DOHH2 (cell line): ENCODE measurements at regions not wholly inside any gene's neighbourhood (a gene's known extent, or its start where the extent isn't known, plus 50 kb on each side); places are given as distances from the start of the nearest gene placed in this dataset.

Source experiments
- H3F3A ChIP-seq: fragments of 200-600 bp; sonication (generic), shearing (Covaris generic); 2 replicates; pipeline ENCODE4 v1.6.0; 2016; ENCODE audit warnings: antibody characterized with exemption, mild to moderate bottlenecking; ENCODE audit not compliant: control insufficient read depth, insufficient read depth
- H3K27ac ChIP-seq: fragments of 200-600 bp; sonication (generic); 2 replicates; pipeline ENCODE4 v1.5.1; 2014; ENCODE audit warnings: low read depth, mild to moderate bottlenecking, low read length, moderate library complexity
- H3K27me3 ChIP-seq: fragments of 200-600 bp; sonication (generic); 2 replicates; pipeline ENCODE4 v1.6.1; 2014; ENCODE audit warnings: mild to moderate bottlenecking, low read length, mixed read lengths; ENCODE audit not compliant: control insufficient read depth
- H3K36me3 ChIP-seq: fragments of 200-600 bp; sonication (generic); 2 replicates; pipeline ENCODE4 v1.6.1; 2014; ENCODE audit warnings: mild to moderate bottlenecking, low read length, moderate library complexity, mixed read lengths; ENCODE audit not compliant: control insufficient read depth
- H3K4me1 ChIP-seq: fragments of 200-600 bp; sonication (generic); 2 replicates; pipeline ENCODE4 v1.6.1; 2014; ENCODE audit warnings: mild to moderate bottlenecking, low read length, mixed read lengths; ENCODE audit not compliant: control insufficient read depth
- H3K4me2 ChIP-seq: fragments of 200-600 bp; sonication (generic); 2 replicates; pipeline ENCODE4 v1.6.0; 2014; ENCODE audit warnings: mild to moderate bottlenecking, low read length, moderate library complexity
- H3K4me3 ChIP-seq: fragments of 200-600 bp; sonication (generic); 2 replicates; pipeline ENCODE4 v1.5.1; 2014; ENCODE audit warnings: mild to moderate bottlenecking, low read length, mixed read lengths
- H3K79me2 ChIP-seq: fragments of 200-600 bp; sonication (generic); 2 replicates; pipeline ENCODE4 v1.6.1; 2014; ENCODE audit warnings: mild to moderate bottlenecking, low read length, mixed read lengths; ENCODE audit not compliant: control insufficient read depth
- H3K9me2 ChIP-seq: fragments of 200-600 bp; sonication (generic); replicated peaks from 2 replicates; pipeline ENCODE4 v1.6.1; 2014; ENCODE audit warnings: mild to moderate bottlenecking, low read length, mixed read lengths; ENCODE audit not compliant: control insufficient read depth
- H3K9me3 ChIP-seq: fragments of 200-600 bp; sonication (generic); 2 replicates; pipeline ENCODE4 v1.6.1; 2014; ENCODE audit warnings: antibody characterized with exemption, low read length, mixed read lengths; ENCODE audit not compliant: control insufficient read depth, insufficient read depth
- H4K20me1 ChIP-seq: fragments of 200-600 bp; sonication (generic); 2 replicates; pipeline ENCODE4 v1.6.0; 2014; ENCODE audit warnings: low read depth, mild to moderate bottlenecking, antibody characterized with exemption, low read length, moderate library complexity; ENCODE audit not compliant: control insufficient read depth, insufficient read depth
- CTCF ChIP-seq: fragments of 200-600 bp; sonication (generic); IDR thresholded peaks from one replicate; pipeline ENCODE4 v1.5.1; 2014; ENCODE audit warnings: antibody characterized with exemption, mild to moderate bottlenecking, low read depth, low read length; ENCODE audit not compliant: poor library complexity, severe bottlenecking
- EZH2phosphoT487 ChIP-seq: fragments of 200-600 bp; sonication (generic); IDR thresholded peaks from 2 replicates; pipeline ENCODE4 v1.6.1; 2017; ENCODE audit warnings: borderline replicate concordance, mild to moderate bottlenecking, antibody characterized with exemption, low read length, moderate library complexity, mixed read lengths

GRCh38 chr2:67851016-67851415, 211.8 kb downstream of the C1D start:
- peaks cover 3% of the 10 kb centered on the region; the same call in 1 of the 2 replicates for H3K4me1 ChIP-seq
- TF ChIP-seq CTCF (no peak), EZH2phosphoT487 (no peak)
- no peaks in the 10 kb centered on the region for H3F3A ChIP-seq
- no peaks in the 10 kb centered on the region for H3K9me2 ChIP-seq
- H3K27me3 ChIP-seq: peaks cover 13% of the 10 kb centered on the region
- no peak overlapping the region for H3K4me3 ChIP-seq
- H3K36me3 ChIP-seq: no peaks in the 10 kb centered on the region
- no peak overlapping the region for H3K27ac ChIP-seq
- no peaks in the 10 kb centered on the region for H3K9me3 ChIP-seq
- no peaks in the 10 kb centered on the region for H3K79me2 ChIP-seq
- no peak overlapping the region for H3K4me2 ChIP-seq
- H4K20me1 ChIP-seq: no peaks in the 10 kb centered on the region

DNA sequence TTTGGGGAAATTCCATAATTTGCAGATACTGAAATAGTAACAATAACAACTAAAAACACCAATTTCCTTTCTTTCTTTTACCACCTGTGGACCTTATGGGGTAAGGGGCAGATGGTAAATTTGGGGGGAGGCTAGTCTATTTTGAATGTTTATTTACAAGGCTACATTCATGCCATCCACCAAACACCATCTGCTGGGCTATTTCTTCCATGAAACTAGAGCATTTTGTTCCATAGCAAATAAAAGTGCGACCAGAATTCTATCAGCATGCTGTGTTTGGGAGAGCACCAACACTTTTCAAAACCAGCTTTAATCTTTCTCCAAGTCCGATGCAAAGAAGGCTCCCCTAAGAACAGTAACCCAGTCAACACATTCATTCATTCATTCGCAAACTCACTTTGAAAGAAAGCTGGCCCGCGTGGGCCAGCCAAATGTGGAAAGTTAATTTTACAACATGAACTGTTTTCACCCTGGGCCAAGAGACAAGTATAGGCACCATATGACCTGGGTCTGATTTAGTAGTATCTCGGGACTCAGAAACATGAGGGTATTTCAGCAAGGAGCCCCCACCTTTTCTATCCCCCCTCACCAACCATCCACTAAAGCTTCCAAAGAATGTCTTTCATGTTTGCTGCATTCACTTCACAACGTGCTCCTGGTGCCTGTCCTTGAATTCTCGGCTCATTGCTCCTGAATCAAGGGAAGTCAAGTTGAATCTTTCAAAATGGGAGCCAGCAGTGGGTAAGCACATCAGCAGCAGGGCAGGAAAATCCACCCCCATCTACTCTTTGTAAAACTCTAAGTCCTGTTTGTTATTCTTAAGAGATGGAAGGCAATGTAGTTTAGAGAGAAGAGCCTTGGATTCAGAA, 210.6 kb downstream of the C1D start:
- TF ChIP-seq CTCF (no peak), EZH2phosphoT487 (no peak)
- Histone ChIP-seq H3K4me2 (no peak overlapping the region), H3F3A (no peaks in the 10 kb centered on the region)

GRCh38 chr2:67854103-67854743, 208.6 kb downstream of the C1D start:
- TF ChIP-seq EZH2phosphoT487 (no peak), CTCF (no peak)
- H3K27me3 ChIP-seq: peaks cover 13% of the 10 kb centered on the region
- H3F3A ChIP-seq: no peaks in the 10 kb centered on the region
- H4K20me1 ChIP-seq: no peaks in the 10 kb centered on the region
- no peaks in the 10 kb centered on the region for H3K36me3 ChIP-seq
- H3K79me2 ChIP-seq: no peaks in the 10 kb centered on the region
- no peaks in the 10 kb centered on the region for H3K4me1 ChIP-seq
- H3K4me3 ChIP-seq: no peak overlapping the region
- no peaks in the 10 kb centered on the region for H3K9me3 ChIP-seq
- H3K4me2 ChIP-seq: no peak overlapping the region
- H3K27ac ChIP-seq: no peak overlapping the region
- H3K9me2 ChIP-seq: no peaks in the 10 kb centered on the region

More for the DNA sequence above, 210.6 kb downstream of the C1D start:
- Histone ChIP-seq H3K4me3 (no peak overlapping the region), H3K79me2 (no peaks in the 10 kb centered on the region), H3K27me3 (peaks cover 13% of the 10 kb centered on the region), H3K9me2 (no peaks in the 10 kb centered on the region), H4K20me1 (no peaks in the 10 kb centered on the region), H3K36me3 (no peaks in the 10 kb centered on the region), H3K9me3 (no peaks in the 10 kb centered on the region), H3K4me1 (no peaks in the 10 kb centered on the region), H3K27ac (no peak overlapping the region)
